Left ventricle myocardium superior (tissue), 1 donor: ENCODE measurements at regions not wholly inside any gene's neighbourhood (a gene's known extent, or its start where the extent isn't known, plus 50 kb on each side); places are given as distances from the start of the nearest gene placed in this dataset.

Experiments used
- ATAC-seq: fragments of 200-7000 bp; cut with Tn5 transposase; one replicate; pipeline ENCODE4 v1.9.1; 2020; ENCODE audit warnings: mild to moderate bottlenecking, moderate library complexity
- DNase-seq: peaks from one replicate; pipeline ENCODE4 v3.0.0-alpha.2; 2020
- intact Hi-C: fragments of 100-400 bp; cut with micrococcal nuclease; formaldehyde crosslinking; loops from one replicate; pipeline ENCODE4 v1.11.0; 2022
- donor health status: DM: no; HTN: yes; CAD: no; lungs with severe emphysema.

GRCh38 chr4:17094159-17094875 lies 195.9 kb upstream of the LDB2 start:
- ATAC-seq = no peak
- no peak for DNase-seq
- intact Hi-C loops = no loop called here

GRCh38 chr4:17093481-17093880 lies 195.0 kb upstream of the LDB2 start:
- DNase-seq (no peak), ATAC-seq (no peak)
- intact Hi-C loops = no loop called here

- intact Hi-C loops = no loop called here
- ATAC-seq (peak; percentile 28), DNase-seq (no peak)
Measured at GRCh38 chr4:17092736-17093437, 194.4 kb upstream of the LDB2 start.

GRCh38 chr4:17091104-17091503 lies 192.7 kb upstream of the LDB2 start:
- DNase-seq (no peak), ATAC-seq (no peak)
- intact Hi-C loops = no loop called here

- intact Hi-C loops = no loop called here
- ATAC-seq = no peak
- no peak for DNase-seq
Measured at GRCh38 chr4:17090063-17090462, 191.6 kb upstream of the LDB2 start.

- intact Hi-C loops = no loop called here
Measured at GRCh38 chr4:17085416-17085815, 187.0 kb upstream of the LDB2 start.

GRCh38 chr4:17082186-17082585 lies 183.7 kb upstream of the LDB2 start:
- no peak for ATAC-seq
- no peak for DNase-seq
- intact Hi-C loops = no loop called here

More at GRCh38 chr4:17085416-17085815, 187.0 kb upstream of the LDB2 start:
- DNase-seq (no peak), ATAC-seq (no peak)

GRCh38 chr4:17081179-17081578 lies 182.7 kb upstream of the LDB2 start:
- DNase-seq (no peak), ATAC-seq (no peak)
- intact Hi-C loops = no loop called here

- ATAC-seq = no peak
Measured at GRCh38 chr4:17077105-17077504, 178.7 kb upstream of the LDB2 start.

GRCh38 chr4:17072483-17072882 lies 174.0 kb upstream of the LDB2 start:
- intact Hi-C loops = no loop called here
- DNase-seq (no peak), ATAC-seq (peak; percentile 86)

More at GRCh38 chr4:17077105-17077504, 178.7 kb upstream of the LDB2 start:
- intact Hi-C loops = no loop called here
- no peak for DNase-seq

- DNase-seq (no peak), ATAC-seq (no peak)
- intact Hi-C loops = no loop called here
Measured at GRCh38 chr4:17068891-17069290, 170.4 kb upstream of the LDB2 start.

GRCh38 chr4:17068392-17068791 lies 169.9 kb upstream of the LDB2 start:
- intact Hi-C loops = no loop called here
- no peak for DNase-seq
- no peak for ATAC-seq

GRCh38 chr4:17066972-17067371 lies 168.5 kb upstream of the LDB2 start:
- ATAC-seq (no peak), DNase-seq (no peak)
- intact Hi-C loops = no loop called here

GRCh38 chr4:17066236-17066635 lies 167.8 kb upstream of the LDB2 start:
- DNase-seq = no peak
- ATAC-seq = no peak
- intact Hi-C loops = no loop called here

GRCh38 chr4:17065821-17066220 lies 167.4 kb upstream of the LDB2 start:
- intact Hi-C loops = no loop called here
- no peak for ATAC-seq
- no peak for DNase-seq

GRCh38 chr4:17064959-17065358 lies 166.5 kb upstream of the LDB2 start:
- DNase-seq (no peak), ATAC-seq (no peak)
- intact Hi-C loops = no loop called here

GRCh38 chr4:17063888-17064287 lies 165.4 kb upstream of the LDB2 start:
- ATAC-seq (no peak), DNase-seq (no peak)
- intact Hi-C loops = no loop called here

- ATAC-seq = no peak
- intact Hi-C loops = no loop called here
- no peak for DNase-seq
Measured at GRCh38 chr4:17060230-17060629, 161.8 kb upstream of the LDB2 start.

GRCh38 chr4:17058916-17059741 lies 160.7 kb upstream of the LDB2 start:
- ATAC-seq (peak; percentile 92), DNase-seq (peak; percentile 64)
- intact Hi-C loops = no loop called here

GRCh38 chr4:17058536-17058915 lies 160.1 kb upstream of the LDB2 start:
- intact Hi-C loops = no loop called here
- DNase-seq = peak; percentile 34

More at GRCh38 chr4:17058536-17058915, 160.1 kb upstream of the LDB2 start:
- ATAC-seq = peak; percentile 71
